Type B pancreatic cell (in vitro differentiated cells): ENCODE measurements at regions not wholly inside any gene's neighbourhood (a gene's known extent, or its start where the extent isn't known, plus 50 kb on each side); places are given as distances from the start of the nearest gene placed in this dataset.

Experiments used
- DNase-seq: peaks from one replicate; pipeline ENCODE4 v3.0.0; 2021; ENCODE audit warnings: mixed read lengths; ENCODE audit not compliant: unreplicated experiment; ENCODE audit errors: extremely low spot score
- H3K27ac Mint-ChIP-seq: 2 replicates; pipeline ENCODE4 v1.8.0; 2021; ENCODE audit warnings: mild to moderate bottlenecking, mixed read lengths
- H3K27me3 Mint-ChIP-seq: 2 replicates; pipeline ENCODE4 v1.8.0; 2021; ENCODE audit warnings: mixed read lengths
- H3K36me3 Mint-ChIP-seq: 2 replicates; pipeline ENCODE4 v1.8.0; 2021; ENCODE audit warnings: mixed read lengths
- H3K4me1 Mint-ChIP-seq: one replicate; pipeline ENCODE4 v1.8.0; 2021; ENCODE audit warnings: mixed read lengths; ENCODE audit not compliant: unreplicated experiment
- H3K4me3 Mint-ChIP-seq: 2 replicates; pipeline ENCODE4 v1.8.0; 2021; ENCODE audit warnings: mild to moderate bottlenecking, mixed read lengths
- H3K9me3 Mint-ChIP-seq: 2 replicates; pipeline ENCODE4 v1.8.0; 2021; ENCODE audit warnings: mixed read lengths
- CTCF ChIP-seq: fragments of 200-600 bp; sonication (generic); conservative IDR thresholded peaks from 2 replicates; pipeline ENCODE4 v1.5.0; 2021; ENCODE audit warnings: antibody characterized with exemption, mild to moderate bottlenecking

- Mint-ChIP-seq H3K27ac (no peak overlapping the region), H3K9me3 (no peaks in the 10 kb centered on the region), H3K36me3 (no peaks in the 10 kb centered on the region), H3K27me3 (no peaks in the 10 kb centered on the region), H3K4me3 (no peak overlapping the region), H3K4me1 (no peaks in the 10 kb centered on the region)
- TF ChIP-seq CTCF, result no peak
- no peak for DNase-seq
Observed at GRCh38 chr10:114724716-114725106, 66.6 kb upstream of the ABLIM1 start.

- no peak for DNase-seq
- TF ChIP-seq CTCF, result no peak
- Mint-ChIP-seq H3K4me1 (no peaks in the 10 kb centered on the region), H3K9me3 (no peaks in the 10 kb centered on the region), H3K4me3 (no peak overlapping the region), H3K27me3 (no peaks in the 10 kb centered on the region), H3K36me3 (no peaks in the 10 kb centered on the region), H3K27ac (no peak overlapping the region)
Observed at GRCh38 chr10:114726820-114727271, 68.8 kb upstream of the ABLIM1 start.

- DNase-seq, result no peak
- Mint-ChIP-seq H3K27ac (no peak overlapping the region), H3K4me1 (peaks cover 4% of the 10 kb centered on the region), H3K4me3 (no peak overlapping the region), H3K9me3 (no peaks in the 10 kb centered on the region), H3K27me3 (no peaks in the 10 kb centered on the region), H3K36me3 (no peaks in the 10 kb centered on the region)
- no peak for TF ChIP-seq CTCF
Observed at GRCh38 chr10:114728325-114728724, 70.2 kb upstream of the ABLIM1 start.

- no peak overlapping the region for H3K27ac Mint-ChIP-seq
- H3K4me1 Mint-ChIP-seq, result peaks cover 4% of the 10 kb centered on the region
- no peak overlapping the region for H3K4me3 Mint-ChIP-seq
- no peaks in the 10 kb centered on the region for H3K9me3 Mint-ChIP-seq
- H3K36me3 Mint-ChIP-seq, result no peaks in the 10 kb centered on the region
- DNase-seq, result no peak
- no peaks in the 10 kb centered on the region for H3K27me3 Mint-ChIP-seq
- no peak for TF ChIP-seq CTCF
Observed at GRCh38 chr10:114729103-114729659, 71.1 kb upstream of the ABLIM1 start.

GRCh38 chr10:114730291-114730690 lies 72.2 kb upstream of the ABLIM1 start:
- H3K36me3 Mint-ChIP-seq, result no peaks in the 10 kb centered on the region
- no peak for TF ChIP-seq CTCF
- no peaks in the 10 kb centered on the region for H3K9me3 Mint-ChIP-seq
- no peak overlapping the region for H3K27ac Mint-ChIP-seq
- H3K4me1 Mint-ChIP-seq, result peaks cover 4% of the 10 kb centered on the region
- H3K27me3 Mint-ChIP-seq, result no peaks in the 10 kb centered on the region
- no peak for DNase-seq
- H3K4me3 Mint-ChIP-seq, result no peak overlapping the region

GRCh38 chr10:114732931-114733330 lies 74.9 kb upstream of the ABLIM1 start:
- no peak for DNase-seq
- no peak overlapping the region for H3K27ac Mint-ChIP-seq
- H3K36me3 Mint-ChIP-seq, result no peaks in the 10 kb centered on the region
- no peaks in the 10 kb centered on the region for H3K9me3 Mint-ChIP-seq
- H3K4me1 Mint-ChIP-seq, result peaks cover 4% of the 10 kb centered on the region
- no peak overlapping the region for H3K4me3 Mint-ChIP-seq
- no peak for TF ChIP-seq CTCF
- no peaks in the 10 kb centered on the region for H3K27me3 Mint-ChIP-seq
